ENCODE measurements at regions not wholly inside any gene's neighbourhood (a gene's known extent, or its start where the extent isn't known, plus 50 kb on each side); places are given as distances from the start of the nearest gene placed in this dataset.
A peak's percentile ranks its signal among the peaks of the same experiment; 100 is the strongest.
"Not testable (repeated sequence)": the region's sequence is repeated elsewhere in the genome, so short reads cannot be mapped to it uniquely, and the experiment has no call there.

- peak; percentile 48 for DNase-seq (ENCODE audit: low spot score)
Observed at GRCh38 chr6:10180138-10181074, 234.5 kb downstream of the TFAP2A start.

DNA sequence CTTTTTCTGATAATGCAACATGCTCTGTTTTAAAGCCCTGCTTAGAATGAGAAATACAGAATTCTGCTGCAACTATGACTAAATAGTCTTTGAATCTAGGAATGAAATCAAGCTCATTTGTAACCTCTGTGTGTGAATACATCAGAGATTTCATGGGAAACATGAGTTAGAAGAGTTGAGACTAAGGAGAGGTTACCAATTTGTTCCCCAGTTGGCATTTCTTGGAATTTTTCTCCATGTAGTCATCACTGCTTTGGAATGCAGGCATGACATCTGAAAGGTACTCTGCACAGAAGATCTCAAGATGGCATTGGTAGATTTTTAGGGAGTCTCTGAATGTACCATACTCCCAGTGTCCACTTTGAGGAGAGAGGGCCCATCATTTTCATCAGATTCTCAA is 237.2 kb downstream of the TFAP2A start:
- DNase-seq (ENCODE audit: low spot score): no peak

GRCh38 chr6:10175362-10175761 is 239.5 kb downstream of the TFAP2A start:
- DNase-seq (ENCODE audit: low spot score): no peak

- DNase-seq (ENCODE audit: low spot score): no peak
Observed at GRCh38 chr6:10174761-10175160, 240.1 kb downstream of the TFAP2A start.

- no peak for DNase-seq (ENCODE audit: low spot score)
Observed at GRCh38 chr6:10174056-10174455, 240.8 kb downstream of the TFAP2A start.

GRCh38 chr6:10171706-10172105 is 243.2 kb downstream of the TFAP2A start:
- not testable (repeated sequence) for DNase-seq (ENCODE audit: low spot score)

DNA sequence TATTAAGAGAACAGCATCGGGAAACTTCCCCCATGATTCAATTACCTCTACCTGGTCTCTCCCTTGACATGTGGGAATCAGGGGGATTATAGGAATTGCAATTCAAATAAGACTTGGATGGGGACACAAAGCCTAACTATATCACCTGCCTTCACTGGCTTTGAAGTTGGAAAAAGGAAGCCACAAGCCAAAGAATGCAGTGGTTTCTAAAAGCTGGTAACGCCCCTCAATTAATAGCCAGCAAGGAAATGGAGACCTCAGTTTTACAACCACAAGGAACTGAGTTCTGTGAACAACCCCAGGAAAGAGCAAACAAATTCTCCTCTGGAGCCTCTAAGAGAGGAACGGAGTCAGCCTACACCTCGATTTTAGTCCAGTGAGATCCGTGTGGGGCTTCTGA is 244.1 kb downstream of the TFAP2A start:
- DNase-seq (ENCODE audit: low spot score): no peak

DNA sequence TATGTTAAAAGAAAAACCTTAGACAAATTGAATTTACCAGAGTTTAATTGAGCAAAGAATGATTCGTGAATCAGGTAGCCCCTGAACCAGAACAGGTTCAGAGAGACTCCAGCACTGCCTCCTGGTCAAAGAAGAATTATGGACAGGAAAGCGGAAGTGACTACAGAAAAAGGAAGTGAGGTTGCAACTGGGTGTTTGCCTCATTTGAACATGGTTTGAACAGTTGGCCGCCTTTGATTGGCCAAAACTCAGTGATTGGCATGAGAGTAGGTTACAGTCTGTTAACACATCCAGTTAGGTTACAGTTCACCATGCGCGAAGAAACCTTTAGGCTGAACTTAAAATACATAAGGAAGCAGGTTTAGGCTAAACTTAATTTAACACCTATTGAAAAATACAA is 248.8 kb downstream of the TFAP2A start:
- DNase-seq (ENCODE audit: low spot score): no peak

- peak; percentile 87 for DNase-seq (ENCODE audit: low spot score)
Observed at GRCh38 chr6:10163203-10163962, 251.5 kb downstream of the TFAP2A start.

- no peak for DNase-seq (ENCODE audit: low spot score)
Observed at GRCh38 chr6:10156875-10157274, 258.0 kb downstream of the TFAP2A start.

- DNase-seq (ENCODE audit: low spot score): no peak
Observed at GRCh38 chr6:10154251-10154650, 260.6 kb downstream of the TFAP2A start.

DNA sequence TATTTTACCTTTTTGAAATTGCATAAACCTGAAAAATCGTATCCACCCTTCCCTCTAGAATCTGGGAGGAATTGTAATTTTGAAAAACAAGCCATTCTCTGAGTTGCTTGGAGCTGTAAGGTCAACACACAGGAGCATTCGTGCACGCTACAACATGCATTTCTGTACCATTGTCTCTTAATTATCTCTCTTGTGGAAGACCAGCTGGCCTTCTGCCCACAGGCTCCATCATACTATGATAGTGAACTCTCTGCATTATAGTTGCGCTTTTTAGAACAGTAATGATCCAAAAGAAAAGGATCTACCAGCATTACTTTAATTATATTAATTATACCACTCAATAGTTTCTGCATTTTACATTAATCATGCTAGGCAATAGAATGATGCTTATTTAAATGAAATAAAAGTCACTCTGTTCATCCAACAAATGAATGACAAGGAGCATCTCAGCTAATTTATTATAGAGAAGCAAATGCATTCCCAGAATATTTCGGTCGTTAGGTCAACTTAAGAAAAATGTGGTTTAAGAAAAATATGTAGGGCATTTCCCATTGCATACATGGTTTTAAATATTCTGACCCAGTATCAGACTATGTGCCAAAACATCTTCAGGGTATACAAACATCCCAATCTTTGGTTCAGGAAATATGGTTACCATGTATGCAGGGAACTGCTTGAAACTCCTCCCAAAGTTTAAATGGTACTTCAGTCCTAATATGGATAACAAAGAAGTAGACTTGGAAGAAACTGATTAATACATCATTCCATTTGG is 263.5 kb downstream of the TFAP2A start:
- no peak for DNase-seq (ENCODE audit: low spot score)

- no peak for DNase-seq (ENCODE audit: low spot score)
Observed at GRCh38 chr6:10149603-10150002, 265.3 kb downstream of the TFAP2A start.

DNA sequence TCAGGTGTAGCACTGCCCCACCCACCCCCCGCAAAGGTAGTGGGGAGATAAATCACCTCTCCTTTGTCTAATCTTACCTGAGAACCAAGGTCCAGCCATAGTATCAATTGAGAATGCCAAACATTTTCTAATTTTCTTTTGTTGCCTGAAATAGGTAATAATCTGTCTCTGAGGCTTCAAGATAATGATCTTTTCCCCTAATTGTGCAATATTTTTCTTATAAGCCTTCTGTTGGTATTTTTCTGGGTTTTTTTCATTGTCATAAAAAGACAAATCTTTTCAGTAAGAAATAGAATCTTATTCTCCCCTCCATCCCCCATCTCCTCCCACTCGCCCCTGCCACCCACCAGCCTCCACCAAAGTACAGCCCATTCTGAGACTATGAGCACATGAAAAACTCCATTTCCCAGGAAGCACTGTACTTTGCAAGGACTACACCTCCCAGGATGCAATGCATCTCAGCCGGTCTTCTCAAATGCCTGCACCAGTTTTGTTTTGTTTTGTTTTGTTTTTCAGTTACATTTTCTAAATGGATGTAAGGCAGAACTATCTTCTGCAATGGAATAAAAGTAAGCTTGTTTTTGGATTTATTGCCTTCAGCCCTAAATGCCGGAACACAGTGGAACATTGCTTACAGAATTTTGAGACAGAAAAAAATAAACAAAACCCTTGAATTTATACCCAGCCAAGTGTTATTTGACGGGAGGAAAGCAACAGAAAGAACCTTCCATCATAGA is 268.0 kb downstream of the TFAP2A start:
- DNase-seq (ENCODE audit: low spot score): no peak

DNA sequence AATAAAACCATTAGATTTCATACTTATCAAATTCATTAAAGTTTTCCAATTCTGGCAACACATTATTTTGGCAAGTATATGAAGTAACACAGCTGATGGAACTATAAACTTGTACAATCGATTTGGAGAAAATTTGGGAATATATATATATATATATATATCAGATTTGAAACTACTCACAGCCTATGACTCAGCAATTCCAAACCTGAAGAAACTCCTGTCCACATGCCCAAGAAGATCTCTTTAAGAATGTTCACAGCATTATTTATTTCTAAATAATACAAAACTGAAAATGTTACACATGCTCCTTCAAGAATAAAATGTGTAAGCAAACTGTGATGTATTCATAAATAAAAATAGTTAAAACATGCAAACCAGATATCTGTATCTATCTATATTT is 270.1 kb downstream of the TFAP2A start:
- DNase-seq (ENCODE audit: low spot score): no peak

GRCh38 chr6:10141746-10142443 is 273.0 kb downstream of the TFAP2A start:
- no peak for DNase-seq (ENCODE audit: low spot score)

DNA sequence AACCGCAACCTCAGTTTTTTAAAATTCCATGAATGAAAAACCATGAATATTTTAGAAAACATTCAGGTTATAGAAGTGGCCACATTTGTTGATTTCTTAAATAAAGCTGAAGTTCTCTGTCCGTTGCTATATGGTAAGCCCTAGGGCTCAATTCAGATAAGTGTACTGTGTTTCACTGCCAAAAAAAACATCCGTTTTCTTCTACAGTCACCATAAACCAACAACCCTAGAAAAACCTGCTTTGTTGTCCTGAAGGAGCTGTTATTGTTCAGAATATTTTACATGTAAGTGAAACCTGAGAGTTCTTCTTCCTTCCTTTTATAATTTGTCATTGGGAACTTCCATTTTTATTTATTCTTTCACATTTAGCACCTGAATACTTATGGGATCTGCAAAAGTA is 274.1 kb downstream of the TFAP2A start:
- DNase-seq (ENCODE audit: low spot score): no peak

GRCh38 chr6:10140136-10140535 is 274.7 kb downstream of the TFAP2A start:
- no peak for DNase-seq (ENCODE audit: low spot score)

DNA sequence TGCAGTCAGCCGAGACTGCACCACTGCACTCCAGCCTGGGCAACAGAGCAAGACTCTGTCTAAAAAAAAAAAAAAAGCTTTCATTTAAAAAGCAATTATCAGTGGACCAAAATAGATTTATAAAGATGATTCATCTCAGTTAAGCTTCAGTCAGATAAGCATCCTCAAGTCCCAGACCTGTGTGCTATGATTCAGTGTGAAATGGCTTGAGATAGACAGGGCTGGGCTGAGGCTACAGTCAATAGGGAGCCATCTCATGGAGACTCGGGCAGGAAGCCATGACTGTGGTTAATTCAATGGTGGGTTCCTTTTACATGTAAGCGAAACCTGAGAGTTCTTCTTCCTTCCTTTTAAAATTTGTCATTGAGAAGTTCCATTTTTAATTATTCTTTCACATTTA is 276.0 kb downstream of the TFAP2A start:
- no peak for DNase-seq (ENCODE audit: low spot score)

GRCh38 chr6:10136636-10137035 is 278.2 kb downstream of the TFAP2A start:
- DNase-seq (ENCODE audit: low spot score): no peak

GRCh38 chr6:10134185-10134584 is 280.7 kb downstream of the TFAP2A start:
- not testable (repeated sequence) for DNase-seq (ENCODE audit: low spot score)
